GM13977 (cell line): ENCODE measurements at regions not wholly inside any gene's neighbourhood (a gene's known extent, or its start where the extent isn't known, plus 50 kb on each side); places are given as distances from the start of the nearest gene placed in this dataset.

Experiments
- DNase-seq: peaks from one replicate; pipeline ENCODE4 v3.0.0; 2012; ENCODE audit warnings: low spot score
- in situ Hi-C: fragments of 300-500 bp; cut with MboI; formaldehyde crosslinking; loops from one replicate; pipeline ENCODE4 v1.12.0; 2022; ENCODE audit warnings: low sequenced_read_pairs, low pct_unique_long_range_greater_than_20kb, mixed read lengths, inconsistent platforms; ENCODE audit not compliant: unreplicated experiment
- TF ChIP-seq, protein P1 (sequence below): IDR thresholded peaks from 2 replicates; pipeline ENCODE4 v1.5.1; 2012; ENCODE audit warnings: mild to moderate bottlenecking, control low read depth; ENCODE audit not compliant: insufficient read depth; ENCODE audit errors: extremely low read depth, missing control alignments

DNA sequence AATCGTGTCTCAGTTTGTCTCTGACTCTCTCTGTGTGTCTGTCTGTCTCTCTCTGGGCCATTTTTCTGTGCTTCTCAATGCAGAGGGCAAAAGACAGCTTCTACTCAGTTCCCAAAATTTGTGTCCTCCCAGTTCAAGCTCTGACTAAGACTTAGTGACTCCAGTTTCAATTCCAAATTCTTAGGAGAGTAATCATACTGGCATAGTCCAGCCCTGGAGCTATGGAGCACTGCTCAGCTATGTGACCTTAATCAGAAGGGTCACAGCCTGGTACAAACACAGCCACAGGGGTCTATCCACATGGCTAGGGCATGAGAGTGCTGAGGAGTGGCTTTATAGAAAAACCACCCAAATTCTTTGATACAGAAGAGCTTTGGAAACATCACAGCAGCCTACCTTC, 91.9 kb downstream of the FOXF2 start:
- TF ChIP-seq, protein P1, sequence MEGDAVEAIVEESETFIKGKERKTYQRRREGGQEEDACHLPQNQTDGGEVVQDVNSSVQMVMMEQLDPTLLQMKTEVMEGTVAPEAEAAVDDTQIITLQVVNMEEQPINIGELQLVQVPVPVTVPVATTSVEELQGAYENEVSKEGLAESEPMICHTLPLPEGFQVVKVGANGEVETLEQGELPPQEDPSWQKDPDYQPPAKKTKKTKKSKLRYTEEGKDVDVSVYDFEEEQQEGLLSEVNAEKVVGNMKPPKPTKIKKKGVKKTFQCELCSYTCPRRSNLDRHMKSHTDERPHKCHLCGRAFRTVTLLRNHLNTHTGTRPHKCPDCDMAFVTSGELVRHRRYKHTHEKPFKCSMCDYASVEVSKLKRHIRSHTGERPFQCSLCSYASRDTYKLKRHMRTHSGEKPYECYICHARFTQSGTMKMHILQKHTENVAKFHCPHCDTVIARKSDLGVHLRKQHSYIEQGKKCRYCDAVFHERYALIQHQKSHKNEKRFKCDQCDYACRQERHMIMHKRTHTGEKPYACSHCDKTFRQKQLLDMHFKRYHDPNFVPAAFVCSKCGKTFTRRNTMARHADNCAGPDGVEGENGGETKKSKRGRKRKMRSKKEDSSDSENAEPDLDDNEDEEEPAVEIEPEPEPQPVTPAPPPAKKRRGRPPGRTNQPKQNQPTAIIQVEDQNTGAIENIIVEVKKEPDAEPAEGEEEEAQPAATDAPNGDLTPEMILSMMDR, result no peak
- in situ Hi-C loops, result no loop called here
- no peak for DNase-seq

DNA sequence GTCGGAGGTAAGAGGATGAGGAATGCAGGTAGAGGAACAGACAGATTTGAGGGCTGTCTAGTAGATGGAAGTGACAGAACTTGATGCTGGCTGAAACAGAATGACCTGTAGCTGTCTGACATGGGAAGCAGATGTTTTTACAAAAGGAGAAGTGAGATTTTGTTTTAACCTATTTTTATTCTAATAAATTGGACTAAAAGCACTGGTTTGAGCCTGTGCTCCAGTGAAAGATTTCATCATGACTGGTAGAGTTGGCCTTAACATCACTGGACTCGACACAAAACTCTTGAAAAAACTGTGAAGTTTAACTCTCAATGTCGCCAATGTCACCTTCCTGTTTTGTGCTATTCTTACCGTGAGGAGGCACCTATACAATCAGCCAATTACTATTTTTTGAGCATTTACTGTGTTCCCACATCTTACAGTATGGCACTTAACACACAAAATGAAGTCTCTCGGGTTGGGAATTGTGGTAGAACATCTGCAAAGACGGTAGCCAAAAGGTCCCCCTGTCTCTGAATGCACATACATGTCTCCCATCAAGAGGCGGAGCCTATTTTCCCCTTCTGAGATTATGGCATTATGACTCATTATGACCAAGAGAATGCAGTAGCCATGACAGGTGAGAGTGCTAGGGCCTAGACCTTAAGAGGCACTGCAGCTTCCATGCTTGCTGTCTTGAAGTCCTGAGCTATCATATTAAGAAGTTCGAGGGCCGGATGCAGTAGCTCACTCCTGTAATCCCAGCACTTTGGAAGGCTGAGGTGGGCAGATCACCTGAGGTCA, 93.2 kb downstream of the FOXF2 start:
- in situ Hi-C loops, result no loop called here
- TF ChIP-seq, protein P1, result no peak
- peak; percentile 47 for DNase-seq

DNA sequence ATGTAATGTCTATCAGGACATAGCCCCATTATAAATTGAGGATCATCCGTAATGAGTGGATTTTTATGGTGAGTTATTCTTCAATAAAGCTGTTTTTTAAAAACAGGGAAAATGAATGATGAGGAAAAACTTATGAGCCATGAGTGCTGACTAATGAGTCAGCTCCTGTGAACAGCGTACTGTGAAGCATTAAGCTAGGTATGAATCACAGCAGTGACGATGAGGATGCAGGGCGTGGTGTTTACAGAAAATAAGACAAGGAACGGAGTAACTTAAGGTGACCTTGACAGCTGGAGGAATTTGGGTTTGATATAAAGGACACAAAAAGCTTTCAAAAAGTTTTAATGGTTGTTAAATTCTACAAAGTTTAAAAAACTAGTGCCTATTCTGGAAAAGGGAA, 96.3 kb downstream of the FOXF2 start:
- DNase-seq, result no peak
- in situ Hi-C loops, result no loop called here
- TF ChIP-seq, protein P1, result no peak

DNA sequence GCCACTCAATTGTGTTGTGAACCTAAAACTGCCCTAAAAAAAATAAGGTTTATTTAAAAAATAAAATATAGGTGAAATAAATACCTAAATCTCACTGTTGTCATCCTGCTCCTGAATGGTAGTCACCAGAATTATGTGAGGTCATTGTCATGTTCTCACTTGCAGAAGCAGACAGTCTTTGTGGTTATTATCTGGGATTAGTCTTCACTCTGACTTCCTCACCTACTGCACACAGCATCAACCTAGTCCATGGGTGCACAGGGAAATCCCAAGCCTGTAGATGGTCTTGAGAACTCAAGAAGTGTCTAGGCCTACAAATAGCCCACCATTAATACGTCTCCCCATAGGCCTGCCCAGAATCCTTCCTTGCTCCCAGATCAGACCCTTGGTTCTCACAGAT, 97.0 kb downstream of the FOXF2 start:
- TF ChIP-seq, protein P1, result no peak
- DNase-seq, result peak; percentile 32
- in situ Hi-C loops, result no loop called here

DNA sequence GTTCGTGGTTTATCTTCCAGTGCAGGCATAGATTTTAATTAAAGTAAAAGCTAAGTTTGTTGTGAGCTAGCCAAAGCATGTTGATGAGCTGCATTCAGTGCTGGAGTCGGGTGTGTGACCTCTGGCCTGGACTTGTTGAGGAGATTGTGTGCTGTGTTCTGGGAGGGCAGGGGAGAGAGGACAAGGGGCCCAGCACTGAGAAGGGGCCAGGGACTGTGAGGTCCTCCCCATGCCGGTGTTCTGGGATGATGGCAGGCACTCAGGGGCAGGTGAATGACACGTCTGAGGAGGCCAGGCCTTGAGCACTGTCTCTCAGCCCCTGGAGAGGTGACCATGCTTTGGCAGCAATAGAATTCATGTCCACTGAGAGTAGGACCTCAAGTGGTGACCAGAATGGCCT, 97.9 kb downstream of the FOXF2 start:
- in situ Hi-C loops, result no loop called here
- TF ChIP-seq, protein P1, result no peak
- no peak for DNase-seq

DNA sequence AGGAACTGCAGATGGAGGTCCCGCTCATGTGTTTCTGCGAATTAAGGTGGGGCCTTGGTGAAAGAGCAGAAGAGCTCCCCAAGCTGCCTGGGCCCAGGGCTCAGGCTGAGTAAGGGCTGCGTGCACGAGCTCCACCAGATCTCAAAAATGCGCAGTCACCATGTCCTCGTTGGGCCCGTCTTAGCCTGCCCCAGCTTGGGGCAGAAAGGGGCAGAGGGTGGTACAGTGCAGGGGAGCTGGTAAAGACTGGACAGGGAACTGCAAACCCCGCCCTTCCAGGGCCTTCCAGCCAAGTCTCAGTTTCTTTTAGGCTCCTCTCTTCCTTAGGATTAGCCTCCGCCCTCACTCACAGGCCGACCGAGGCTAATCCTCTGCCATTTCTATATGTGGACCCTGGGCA, 101.6 kb downstream of the FOXF2 start:
- in situ Hi-C loops, result no loop called here

More for the DNA sequence above, 101.6 kb downstream of the FOXF2 start:
- no peak for DNase-seq
- TF ChIP-seq, protein P1, result no peak
